ENCODE measurements at regions not wholly inside any gene's neighbourhood (a gene's known extent, or its start where the extent isn't known, plus 50 kb on each side); places are given as distances from the start of the nearest gene placed in this dataset.

- Histone ChIP-seq H3K79me2 (ENCODE audit: control insufficient read depth in 1 of 2, insufficient read depth in 2 of 2, low read length in 2 of 2) (no peaks in the 10 kb centered on the region), H2BK120ac (replicated peaks; ENCODE audit: low read depth, low read length) (no peak overlapping the region), H3K4ac (replicated peaks; ENCODE audit: insufficient read length, low read depth, low read length) (no peak overlapping the region), H3K36me3 (ENCODE audit: control insufficient read depth in 2 of 4, insufficient read depth in 4 of 4, low read length in 3 of 4) (no peaks in the 10 kb centered on the region), H2AFZ (ENCODE audit: low read length) (no peak overlapping the region), H2AK5ac (ENCODE audit: low read depth, low read length) (no peak overlapping the region), H4K20me1 (replicated peaks in 1 of 2; ENCODE audit: control insufficient read depth in 1 of 2, insufficient read depth in 2 of 2, low read length in 2 of 2) (no peaks in the 10 kb centered on the region), H3K4me3 (ENCODE audit: extremely low read depth in 1 of 4, insufficient read depth in 2 of 4, low read depth in 3 of 4, low read length in 4 of 4) (no peak overlapping the region), H3K4me2 (ENCODE audit: insufficient read depth in 1 of 2, low read depth in 2 of 2, low read length in 2 of 2) (no peak overlapping the region), H3K23me2 (ENCODE audit: low read depth, low read length) (no peaks in the 10 kb centered on the region), H3K23ac (ENCODE audit: insufficient read length) (no peak overlapping the region), H4K5ac (ENCODE audit: insufficient read length, low read depth, low read length) (no peak overlapping the region), H3K9ac (replicated peaks in 1 of 4; ENCODE audit: extremely low read depth in 1 of 4, low read depth in 3 of 4, low read length in 3 of 4) (no peak overlapping the region), H3K18ac (ENCODE audit: extremely low read depth, low read length) (no peak overlapping the region), H2BK20ac (ENCODE audit: low read length) (no peak overlapping the region), H2BK5ac (ENCODE audit: low read depth, low read length) (no peak overlapping the region), H3K9me3 (ENCODE audit: insufficient read depth in 2 of 2, low read depth in 1 of 2, low read length in 1 of 2) (no peaks in the 10 kb centered on the region), H3K14ac (ENCODE audit: insufficient read length) (no peak overlapping the region), H3K56ac (replicated peaks; ENCODE audit: insufficient read length, low read depth, low read length) (no peak overlapping the region), H3K27me3 (replicated peaks in 1 of 4; ENCODE audit: control insufficient read depth in 3 of 4, extremely low read depth in 1 of 4, insufficient read depth in 3 of 4, low read length in 3 of 4) (no peaks in the 10 kb centered on the region), H2BK12ac (ENCODE audit: low read depth, low read length) (no peak overlapping the region), H3K4me1 (replicated peaks in 1 of 4; ENCODE audit: control insufficient read depth in 3 of 4, insufficient read depth in 4 of 4, low read length in 3 of 4) (no peaks in the 10 kb centered on the region), H4K91ac (replicated peaks; ENCODE audit: insufficient read length, low read length) (no peak overlapping the region), H2BK15ac (ENCODE audit: low read length) (no peak overlapping the region), H4K8ac (ENCODE audit: extremely low read depth, insufficient read depth, low read length) (no peak overlapping the region), H3K27ac (ENCODE audit: low read depth, low read length) (no peak overlapping the region), H3K79me1 (ENCODE audit: low read depth, low read length) (no peaks in the 10 kb centered on the region)
- CTCF ChIA-PET (ENCODE audit: partially characterized antibody), result no interaction called here
- POLR2A ChIA-PET (ENCODE audit: partially characterized antibody), result no interaction called here
- no peak for FAIRE-seq
- WGBS, 2 experiments (ENCODE audit: extremely low coverage in 1 of 2, insufficient coverage in 1 of 2, insufficient read length in 1 of 2, insufficient replicate concordance in 2 of 2, low coverage in 1 of 2, low lambda C conversion rate in 2 of 2, missing lambda C conversion rate in 1 of 2), result 87% methylated on average over 4 of the region's 4 CpGs; no CpG with 5 or more reads in 1 of the 2 experiments
- DNase-seq (ENCODE audit: low read depth in 1 of 2, low spot score in 2 of 2), result no peak
- no peak for TF ChIP-seq SAP30 (IDR thresholded peaks at IDR 0.05; ENCODE audit: insufficient read depth, insufficient replicate concordance, low read length)
These were observed 255.5 kb downstream of the NEBL start for GRCh38 chr10:20641605-20642004.

All from H1 (cell line).